ENCODE measurements at regions not wholly inside any gene's neighbourhood (a gene's known extent, or its start where the extent isn't known, plus 50 kb on each side); places are given as distances from the start of the nearest gene placed in this dataset.

- TF ChIP-seq SIX1 (CRISPR knock-in tag; IDR thresholded peaks at IDR 0.05; ENCODE audit: borderline replicate concordance): no peak
- no peak for TF ChIP-seq SSRP1 (CRISPR knock-in tag; IDR thresholded peaks at IDR 0.05)
- no peak for TF ChIP-seq TBL1XR1 (IDR thresholded peaks at IDR 0.05; ENCODE audit: borderline replicate concordance, low read length, partially characterized antibody)
- no peak for TF ChIP-seq ZNF468 (CRISPR knock-in tag; IDR thresholded peaks at IDR 0.05)
- no peak for TF ChIP-seq ZNF614 (CRISPR knock-in tag; IDR thresholded peaks at IDR 0.05; ENCODE audit: borderline replicate concordance)
Measured at GRCh38 chr9:80964914-80965313, 724.4 kb downstream of the TLE1 start (continued).

DNA sequence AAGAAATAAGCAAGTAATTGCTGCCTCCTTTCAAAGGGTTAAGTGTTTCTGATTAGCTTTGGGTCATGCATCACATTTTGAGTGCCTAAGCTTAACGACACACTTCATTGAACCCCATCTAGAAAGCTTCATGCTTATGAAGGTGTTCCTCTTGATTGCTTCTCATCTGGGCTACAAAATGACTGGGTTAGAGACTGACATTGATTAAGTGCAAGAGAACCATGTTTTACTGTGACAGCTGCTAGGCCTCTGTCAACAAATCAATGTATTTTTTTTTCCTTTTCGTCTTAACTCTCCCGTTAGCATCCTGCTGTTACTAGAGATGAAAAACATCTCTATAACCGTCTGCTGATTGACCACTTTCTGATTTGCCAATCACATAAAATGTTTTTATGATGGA is 725.0 kb downstream of the TLE1 start:
- no peaks in the 10 kb centered on the region for H3K27me3 ChIP-seq (ENCODE audit: control insufficient read depth in 1 of 2, insufficient read depth in 2 of 2, low read length in 2 of 2)
- FAIRE-seq: no peak
- no peaks in the 10 kb centered on the region for H3K36me3 ChIP-seq (replicated peaks in 1 of 2; ENCODE audit: control insufficient read depth in 1 of 2, insufficient read depth in 2 of 2, low read length in 2 of 2)
- H3K9me3 ChIP-seq (ENCODE audit: low read length): no peaks in the 10 kb centered on the region
- ChIA-PET CTCF (ENCODE audit: low intra/inter-chr PET ratio, low total read pairs) (no interaction called here), POLR2A (no interaction called here)
- no TSS peak for BruUV-seq (replicated peaks)
- in situ Hi-C loops (cut with HindIII; ENCODE audit: extremely low pct_ligation_motif_present, low pct_unique_long_range_greater_than_20kb): no loop called here
- H3K27ac ChIP-seq (ENCODE audit: extremely low read length, insufficient read depth, low read length): no peak overlapping the region
- no peak overlapping the region for H3K4me2 ChIP-seq (ENCODE audit: low read depth, low read length)
- no peak overlapping the region for H3K4me3 ChIP-seq (replicated peaks in 1 of 3; ENCODE audit: insufficient read depth in 1 of 3, low read depth in 2 of 3, low read length in 3 of 3)
- no peaks in the 10 kb centered on the region for H4K20me1 ChIP-seq (ENCODE audit: insufficient read depth, low read length)
- no peaks in the 10 kb centered on the region for H3K4me1 ChIP-seq (ENCODE audit: insufficient read depth, low read length)
- H3K79me2 ChIP-seq (ENCODE audit: insufficient read depth, low read length): no peaks in the 10 kb centered on the region
- no peak for ATAC-seq
- no peak overlapping the region for H2AFZ ChIP-seq (ENCODE audit: low read length)
- intact Hi-C loops (cut with micrococcal nuclease; ENCODE audit: unreplicated experiment): no loop called here
- DNase-seq (ENCODE audit: low spot score): no peak
- no peak for TF ChIP-seq ZNF468 (CRISPR knock-in tag; IDR thresholded peaks at IDR 0.05)
- TF ChIP-seq ZNF775 (CRISPR knock-in tag; IDR thresholded peaks at IDR 0.05; ENCODE audit: borderline replicate concordance): no peak
- TF ChIP-seq MEIS1 (CRISPR knock-in tag; IDR thresholded peaks at IDR 0.05; ENCODE audit: borderline replicate concordance): no peak
- no peak for TF ChIP-seq PRMT3 (CRISPR knock-in tag; IDR thresholded peaks at IDR 0.05; ENCODE audit: borderline replicate concordance, low read depth)
- no peak for TF ChIP-seq SATB2 (CRISPR knock-in tag; IDR thresholded peaks at IDR 0.05)
- TF ChIP-seq, protein P1, sequence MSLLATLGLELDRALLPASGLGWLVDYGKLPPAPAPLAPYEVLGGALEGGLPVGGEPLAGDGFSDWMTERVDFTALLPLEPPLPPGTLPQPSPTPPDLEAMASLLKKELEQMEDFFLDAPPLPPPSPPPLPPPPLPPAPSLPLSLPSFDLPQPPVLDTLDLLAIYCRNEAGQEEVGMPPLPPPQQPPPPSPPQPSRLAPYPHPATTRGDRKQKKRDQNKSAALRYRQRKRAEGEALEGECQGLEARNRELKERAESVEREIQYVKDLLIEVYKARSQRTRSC (CRISPR knock-in tag; IDR thresholded peaks at IDR 0.05; ENCODE audit: low read depth): no peak
- no peak for TF ChIP-seq ZNF224 (CRISPR knock-in tag; IDR thresholded peaks at IDR 0.05)
- TF ChIP-seq ZBTB1 (CRISPR knock-in tag; IDR thresholded peaks at IDR 0.05; ENCODE audit: borderline replicate concordance): no peak
- TF ChIP-seq ZNF143 (CRISPR knock-in tag; IDR thresholded peaks at IDR 0.05): no peak
- H3K9ac ChIP-seq (ENCODE audit: insufficient read depth, low read depth, low read length): no peak overlapping the region
- WGBS (ENCODE audit: low lambda C conversion rate): 14% methylated on average over 4 of the region's 4 CpGs
